HepG2 (cell line): ENCODE measurements at regions not wholly inside any gene's neighbourhood (a gene's known extent, or its start where the extent isn't known, plus 50 kb on each side); places are given as distances from the start of the nearest gene placed in this dataset.

ENCODE experiments used
- ATAC-seq: fragments of 200-7000 bp; cut with Tn5 transposase; 3 replicates; pipeline ENCODE4 v1.9.1; 2020; ENCODE audit warnings: mild to moderate bottlenecking, moderate library complexity
- BruUV-seq: library from RNA; stranded (reverse); fragments of 400-500 nt; replicated peaks from 2 replicates; lab custom pipeline; 2021; lab: Mats Ljungman, UMichigan
- CTCF ChIA-PET: fragments of 300-600 bp; formaldehyde crosslinking; extraction: SDS; loops from one replicate; lab custom pipeline; 2021; ENCODE audit warnings: low total read pairs, inconsistent platforms, low intra/inter-chr PET ratio; lab: Yijun Ruan, JAX
- POLR2A ChIA-PET: fragments of 350-600 bp; sonication (Branson Sonifier 250); formaldehyde crosslinking; loops from one replicate; lab custom pipeline; 2020; ENCODE audit warnings: antibody characterized with exemption, inconsistent platforms; lab: Yijun Ruan, JAX
- DNase-seq: peaks from one replicate; pipeline ENCODE4 v3.0.0-alpha.2; 2015; ENCODE audit warnings: low spot score
- FAIRE-seq: peaks from 3 replicates; lab custom pipeline; 2011; peaks lifted over from hg19 to GRCh38; lab: Jason Lieb, UNC
- H2AFZ ChIP-seq: one replicate; pipeline ENCODE4 v1.6.1; 2011; ENCODE audit warnings: low read length, inconsistent platforms
- H3K27ac ChIP-seq: fragments of 300-600 bp; 3 replicates; pipeline ENCODE4 v1.8.0; 2011; ENCODE audit warnings: mixed run types, mild to moderate bottlenecking, mixed read lengths, low read length, inconsistent platforms; ENCODE audit not compliant: insufficient read depth; ENCODE audit errors: extremely low read length
- H3K27me3 ChIP-seq, 2 experiments: fragments of 200-600 bp in 1 of 2; 2 replicates in 1 of 2; 3 replicates in 1 of 2; pipeline versions ENCODE4 v1.6.0 to v1.8.0; 2011; ENCODE audit warnings: low read length in 2 of 2, mild to moderate bottlenecking in 2 of 2, moderate library complexity in 2 of 2, inconsistent platforms in 1 of 2; ENCODE audit not compliant: insufficient read depth in 2 of 2, control insufficient read depth in 1 of 2
- H3K36me3 ChIP-seq, 2 experiments: fragments of 200-600 bp in 1 of 2; replicated peaks in 1 of 2; 2 replicates in 1 of 2; 3 replicates in 1 of 2; pipeline versions ENCODE4 v1.5.1 to v1.8.0; 2011; ENCODE audit warnings: low read length in 2 of 2, inconsistent platforms in 1 of 2; ENCODE audit not compliant: insufficient read depth in 2 of 2, control insufficient read depth in 1 of 2
- H3K4me1 ChIP-seq: 2 replicates; pipeline ENCODE4 v1.5.1; 2012; ENCODE audit warnings: low read length, inconsistent platforms; ENCODE audit not compliant: insufficient read depth
- H3K4me2 ChIP-seq: 2 replicates; pipeline ENCODE4 v1.6.0; 2011; ENCODE audit warnings: low read depth, low read length, inconsistent platforms
- H3K4me3 ChIP-seq, 3 experiments: fragments of 200-600 bp in 1 of 3; sonication (generic), shearing (Covaris generic) in 1 of 3; replicated peaks in 1 of 3; 2 replicates each; pipeline ENCODE4 v1.5.1; 2011 to 2016; ENCODE audit warnings: low read length in 3 of 3, inconsistent platforms in 2 of 3, low read depth in 2 of 3, mild to moderate bottlenecking in 2 of 3, control low read depth in 1 of 3, mixed read lengths in 1 of 3; ENCODE audit not compliant: insufficient read depth in 1 of 3
- H3K79me2 ChIP-seq: one replicate; pipeline ENCODE4 v1.6.1; 2011; ENCODE audit warnings: low read length, inconsistent platforms; ENCODE audit not compliant: insufficient read depth
- H3K9ac ChIP-seq: 2 replicates; pipeline ENCODE4 v1.6.0; 2011; ENCODE audit warnings: mild to moderate bottlenecking, low read depth, low read length, inconsistent platforms; ENCODE audit not compliant: insufficient read depth
- H3K9me3 ChIP-seq: 2 replicates; pipeline ENCODE4 v1.5.1; 2012; ENCODE audit warnings: mild to moderate bottlenecking, low read length
- H4K20me1 ChIP-seq: 2 replicates; pipeline ENCODE4 v1.6.0; 2011; ENCODE audit warnings: inconsistent platforms, mild to moderate bottlenecking, low read length, moderate library complexity; ENCODE audit not compliant: insufficient read depth
- ATAD3A ChIP-seq: sonication (generic); formaldehyde crosslinking; IDR thresholded peaks from 2 replicates; pipeline ENCODE4 v1.4.0; 2020; ENCODE audit warnings: missing genetic modification reagents
- ATF7 ChIP-seq, 2 experiments: fragments of 450-650 bp in 1 of 2; sonication (generic) in 1 of 2; formaldehyde crosslinking in 1 of 2; IDR thresholded peaks; 2 replicates each; pipeline versions ENCODE4 v1.4.0 to v1.6.1; 2016 to 2020; ENCODE audit warnings: antibody characterized with exemption in 1 of 2, mild to moderate bottlenecking in 1 of 2, missing genetic modification reagents in 1 of 2
- CREM ChIP-seq, 2 experiments: sonication (generic) in 1 of 2; formaldehyde crosslinking in 1 of 2; IDR thresholded peaks; 2 replicates each; pipeline versions ENCODE4 v1.4.0 to v1.6.1; 2016 to 2020; ENCODE audit warnings: antibody characterized with exemption in 1 of 2, mild to moderate bottlenecking in 1 of 2, missing genetic modification reagents in 1 of 2
- MAFG ChIP-seq: sonication (generic); formaldehyde crosslinking; IDR thresholded peaks from 2 replicates; pipeline ENCODE4 v1.5.1; 2020; ENCODE audit warnings: mild to moderate bottlenecking, missing genetic modification reagents
- NFYC ChIP-seq: IDR thresholded peaks from 2 replicates; pipeline ENCODE4 v1.6.1; 2016; ENCODE audit warnings: missing genetic modification reagents, missing compliant biosample characterization
- PCBP2 ChIP-seq: fragments of 200-400 bp; formaldehyde crosslinking; optimal IDR thresholded peaks from 2 replicates; pipeline ENCODE3; 2018; ENCODE audit warnings: low read length, low read depth; ENCODE audit not compliant: poor library complexity, severe bottlenecking
- PPARG ChIP-seq: conservative IDR thresholded peaks from 2 replicates; pipeline ENCODE4 v1.6.1; 2016; ENCODE audit warnings: missing biosample characterization, missing genetic modification reagents
- RAD21 ChIP-seq: fragments of 450-650 bp; formaldehyde crosslinking; IDR thresholded peaks from 2 replicates; pipeline ENCODE4 v1.5.0; 2020; ENCODE audit warnings: mild to moderate bottlenecking
- SRSF4 ChIP-seq: fragments of 200-400 bp; formaldehyde crosslinking; IDR thresholded peaks from one replicate; pipeline ENCODE4 v1.6.1; 2018; ENCODE audit warnings: mild to moderate bottlenecking, low read depth, low read length, moderate library complexity; ENCODE audit not compliant: poor library complexity, severe bottlenecking
- ZBTB34 ChIP-seq: sonication (generic); formaldehyde crosslinking; IDR thresholded peaks from 2 replicates; pipeline ENCODE4 v1.8.0; 2022; ENCODE audit warnings: mild to moderate bottlenecking, missing genetic modification reagents
- ZKSCAN1 ChIP-seq: fragments of 150-350 bp; IDR thresholded peaks from 2 replicates; pipeline ENCODE4 v1.6.1; 2014; ENCODE audit warnings: low read length
- ZNF207 ChIP-seq: fragments of 450-650 bp; IDR thresholded peaks from 2 replicates; pipeline ENCODE4 v1.6.1; 2016; ENCODE audit warnings: antibody characterized with exemption, borderline replicate concordance
- ZNF607 ChIP-seq: sonication (generic); formaldehyde crosslinking; IDR thresholded peaks from 2 replicates; pipeline ENCODE4 v1.5.1; 2020; ENCODE audit warnings: missing genetic modification reagents, mild to moderate bottlenecking, borderline replicate concordance
- ZNF781 ChIP-seq: sonication (generic); formaldehyde crosslinking; IDR thresholded peaks from 2 replicates; pipeline ENCODE4 v1.5.1; 2020; ENCODE audit warnings: borderline replicate concordance, mild to moderate bottlenecking, missing genetic modification reagents; ENCODE audit errors: not compliant biosample characterization
- ZSCAN31 ChIP-seq: sonication (generic); formaldehyde crosslinking; IDR thresholded peaks from 2 replicates; pipeline ENCODE4 v1.5.0; 2020; ENCODE audit warnings: low read depth, mild to moderate bottlenecking, missing genetic modification reagents
- WGBS: methylation state at CpG from one replicate; pipeline ENCODE4 v1.1.6; 2017; ENCODE audit warnings: low lambda C conversion rate; 5-methylcytosine and 5-hydroxymethylcytosine counted together
- in situ Hi-C: cut with HindIII; loops from 2 replicates; pipeline ENCODE4 v1.10.0; 2017; ENCODE audit warnings: low pct_unique_long_range_greater_than_20kb; ENCODE audit not compliant: extremely low pct_ligation_motif_present
- intact Hi-C: fragments of 100-400 bp; cut with micrococcal nuclease; formaldehyde crosslinking; loops from one replicate; pipeline ENCODE4 v1.10.0; 2022; ENCODE audit not compliant: unreplicated experiment

DNA sequence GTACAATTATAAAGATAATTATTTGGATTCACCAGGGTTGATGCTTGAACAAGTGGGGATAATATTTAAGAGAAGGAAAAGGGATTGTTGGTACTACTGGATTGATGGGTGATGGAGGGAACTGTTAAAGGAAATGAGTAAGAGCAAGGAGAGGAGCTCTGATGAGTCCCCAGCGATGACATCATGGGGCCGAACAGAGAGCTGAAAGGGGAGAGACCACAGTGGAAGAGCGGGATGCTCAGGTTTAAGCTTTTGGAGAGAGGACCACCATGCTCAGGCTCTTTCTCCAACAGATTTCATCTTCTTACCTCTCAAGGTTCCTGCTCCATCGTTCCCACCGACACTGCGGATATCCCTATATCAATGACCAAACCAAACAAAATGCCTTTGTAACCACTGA is 568.7 kb downstream of the ETS1 start:
- H3K9ac ChIP-seq = no peak overlapping the region
- no peaks in the 10 kb centered on the region for H3K4me1 ChIP-seq
- POLR2A ChIA-PET = no interaction called here
- peaks cover 17% of the 10 kb centered on the region for H3K9me3 ChIP-seq
- no peaks in the 10 kb centered on the region for H3K27me3 ChIP-seq
- CTCF ChIA-PET = no interaction called here
- ATAC-seq (no peak), FAIRE-seq (no peak), DNase-seq (no peak)
- no peaks in the 10 kb centered on the region for H3K79me2 ChIP-seq
- 37% methylated on average over 6 of the region's 6 CpGs for WGBS
- intact Hi-C loops = no loop called here
- H3K4me2 ChIP-seq = no peak overlapping the region
- H3K4me3 ChIP-seq = no peak overlapping the region
- in situ Hi-C loops = no loop called here
- H4K20me1 ChIP-seq = no peaks in the 10 kb centered on the region
- TF ChIP-seq ZSCAN31 (CRISPR knock-in tag) = no peak
- TF ChIP-seq ZNF781 (CRISPR knock-in tag) = no peak
- no peak for TF ChIP-seq SRSF4
- no peak for TF ChIP-seq ZNF207
- peak; percentile 50 for TF ChIP-seq ATF7 (IDR thresholded peaks at IDR 0.05)
- TF ChIP-seq ATF7 (CRISPR knock-in tag; IDR thresholded peaks at IDR 0.05) = no peak
- no TSS peak for BruUV-seq
- no peaks in the 10 kb centered on the region for H3K36me3 ChIP-seq
- no peak overlapping the region for H3K27ac ChIP-seq
- no peak overlapping the region for H2AFZ ChIP-seq

- 0% methylated on average over 2 of the region's 2 CpGs for WGBS
- H3K9me3 ChIP-seq = peaks cover 74% of the 10 kb centered on the region
- POLR2A ChIA-PET = no interaction called here
- no peaks in the 10 kb centered on the region for H4K20me1 ChIP-seq
- intact Hi-C loops (no loop called here), in situ Hi-C loops (no loop called here)
- H3K9ac ChIP-seq = no peak overlapping the region
- FAIRE-seq (no peak), ATAC-seq (no peak), DNase-seq (no peak)
- H3K27ac ChIP-seq = no peak overlapping the region
- no peak overlapping the region for H3K4me3 ChIP-seq
- H3K36me3 ChIP-seq = no peaks in the 10 kb centered on the region
- no peak overlapping the region for H2AFZ ChIP-seq
- CTCF ChIA-PET = no interaction called here
- no peaks in the 10 kb centered on the region for H3K4me1 ChIP-seq
- H3K4me2 ChIP-seq = no peak overlapping the region
- TF ChIP-seq PCBP2 (no peak), ZBTB34 (no peak), MAFG (no peak), RAD21 (no peak), CREM (IDR thresholded peaks at IDR 0.05) (no peak), CREM (CRISPR knock-in tag; IDR thresholded peaks at IDR 0.05) (no peak), ATAD3A (no peak), ZKSCAN1 (no peak), NFYC (CRISPR knock-in tag) (no peak), PPARG (CRISPR knock-in tag) (no peak), ZNF607 (CRISPR knock-in tag) (no peak)
- TF ChIP-seq, all 625 proteins: peak for 0
- Histone ChIP-seq H3K79me2 (no peaks in the 10 kb centered on the region), H3K27me3 (no peaks in the 10 kb centered on the region)
- no TSS peak for BruUV-seq
These were observed 581.8 kb downstream of the ETS1 start for GRCh38 chr11:128005562-128005961.
